ENCODE measurements at regions not wholly inside any gene's neighbourhood (a gene's known extent, or its start where the extent isn't known, plus 50 kb on each side); places are given as distances from the start of the nearest gene placed in this dataset.
"Not testable (repeated sequence)": the region's sequence is repeated elsewhere in the genome, so short reads cannot be mapped to it uniquely, and the experiment has no call there.

DNA sequence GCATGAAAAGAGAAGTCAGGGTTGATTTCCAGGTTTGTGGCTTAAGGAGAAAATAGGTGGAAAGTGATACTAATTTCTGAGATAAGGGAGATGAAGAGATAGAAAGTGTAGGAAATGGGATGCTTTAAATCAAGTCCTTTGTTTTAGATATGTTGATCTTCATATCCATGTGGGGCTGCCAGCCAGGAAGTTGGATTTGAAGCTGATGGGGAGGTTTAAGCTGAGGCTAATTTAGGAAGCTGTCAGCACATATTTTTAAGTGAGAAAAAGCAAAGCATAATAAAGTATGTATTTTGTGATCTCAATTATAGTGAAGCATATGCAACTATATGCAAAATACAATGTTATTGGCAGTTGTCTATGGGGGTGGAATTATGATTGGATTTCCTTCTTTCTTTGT, 428.4 kb downstream of the CSNK1G3 start:
- no peak for DNase-seq (ENCODE audit: low read depth)

DNA sequence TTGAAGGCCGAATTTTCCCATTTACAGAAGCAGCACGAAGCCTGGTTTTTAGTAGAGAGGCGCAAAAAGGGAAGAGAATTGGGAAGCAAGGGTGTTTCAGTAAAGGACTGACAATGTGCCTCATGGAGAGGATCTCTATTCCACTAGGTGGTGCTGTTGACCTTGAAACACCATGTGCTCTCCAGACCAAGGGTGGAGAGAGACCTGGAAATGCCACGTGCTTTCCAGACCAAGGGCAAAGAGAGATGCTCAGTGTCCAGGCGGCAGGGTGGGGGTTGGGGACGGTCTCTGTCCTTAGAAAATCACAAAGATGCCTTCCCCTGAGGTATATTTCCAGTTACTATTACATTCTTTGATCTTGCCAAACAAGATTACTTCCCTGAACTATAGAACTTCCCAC, 425.3 kb downstream of the CSNK1G3 start:
- no peak for DNase-seq (ENCODE audit: low read depth)

DNA sequence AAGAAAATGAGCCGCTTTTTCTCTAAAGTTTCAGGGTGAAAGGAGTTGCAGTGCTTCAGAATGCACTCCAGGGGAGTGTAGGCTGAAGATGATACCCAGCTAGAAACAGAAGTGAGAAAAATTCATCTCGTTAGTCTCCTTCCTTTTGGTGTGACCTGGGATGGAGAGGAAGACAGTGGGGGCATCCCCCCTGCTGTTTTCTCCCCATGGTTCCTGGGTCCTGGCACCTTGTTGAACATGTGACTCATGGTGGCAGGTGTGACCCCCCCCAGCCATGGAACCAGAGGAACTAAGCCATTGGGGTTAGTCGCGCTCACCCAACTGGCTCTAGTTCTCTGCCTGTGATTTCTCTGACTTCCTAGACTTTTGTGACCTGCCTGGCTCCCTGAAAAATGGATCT, 424.6 kb downstream of the CSNK1G3 start:
- no peak for DNase-seq (ENCODE audit: low read depth)

DNA sequence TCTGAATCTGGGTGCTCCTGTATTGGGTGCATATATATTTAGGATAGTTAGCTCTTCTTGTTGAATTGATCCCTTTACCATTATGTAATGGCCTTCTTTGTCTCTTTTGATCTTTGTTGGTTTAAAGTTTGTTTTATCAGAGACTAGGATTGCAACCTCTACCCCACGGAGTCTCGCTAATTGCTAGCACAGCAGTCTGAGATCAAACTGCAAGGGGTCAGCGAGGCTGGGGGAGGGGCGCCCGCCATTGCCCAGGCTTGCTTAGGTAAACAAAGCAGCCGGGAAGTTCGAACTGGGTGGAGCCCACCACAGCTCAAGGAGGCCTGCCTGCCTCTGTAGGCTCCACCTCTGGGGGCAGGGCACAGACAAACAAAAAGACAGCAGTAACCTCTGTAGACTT, 421.8 kb downstream of the CSNK1G3 start:
- not testable (repeated sequence) for DNase-seq (ENCODE audit: low read depth)

DNA sequence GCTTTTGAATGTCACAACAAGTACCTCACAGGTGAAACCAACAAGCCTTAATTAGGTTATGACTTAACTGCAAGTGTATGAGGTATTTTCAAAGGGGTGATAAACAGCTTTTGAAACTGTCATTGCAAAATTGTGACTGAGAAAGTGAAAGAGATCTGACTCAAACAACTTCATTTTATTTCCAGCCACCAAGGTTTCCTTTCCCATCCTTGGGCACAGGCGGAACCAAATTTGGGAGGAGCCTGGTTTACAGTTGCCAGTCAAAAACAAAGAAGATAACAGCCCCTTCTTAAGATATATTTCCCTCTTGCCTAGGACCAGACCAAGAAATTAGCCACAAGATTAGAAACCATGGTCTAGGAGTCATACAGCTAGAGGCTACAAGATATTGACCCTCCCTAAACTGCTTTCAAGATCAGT, 417.1 kb downstream of the CSNK1G3 start:
- no peak for DNase-seq (ENCODE audit: low read depth)

DNA sequence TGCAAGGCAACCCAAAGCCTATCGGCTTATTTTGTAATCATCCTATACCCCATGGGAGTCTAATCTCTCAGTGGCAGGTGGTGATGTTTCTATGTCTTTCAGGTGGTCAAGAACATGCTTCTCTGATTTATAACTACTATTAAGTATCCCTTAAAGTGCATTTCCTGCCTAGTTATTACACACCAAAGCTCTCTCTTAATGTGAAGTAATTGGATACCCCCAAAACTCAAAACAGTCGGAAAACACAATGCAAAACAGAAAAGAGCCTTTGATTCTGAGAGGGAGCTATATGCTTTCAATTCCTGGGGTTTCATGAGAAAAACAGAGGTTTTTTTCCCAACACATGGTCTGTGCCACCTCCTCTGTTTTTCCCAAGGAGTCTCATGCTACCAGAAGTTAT, 416.4 kb downstream of the CSNK1G3 start:
- no peak for DNase-seq (ENCODE audit: low read depth)

DNA sequence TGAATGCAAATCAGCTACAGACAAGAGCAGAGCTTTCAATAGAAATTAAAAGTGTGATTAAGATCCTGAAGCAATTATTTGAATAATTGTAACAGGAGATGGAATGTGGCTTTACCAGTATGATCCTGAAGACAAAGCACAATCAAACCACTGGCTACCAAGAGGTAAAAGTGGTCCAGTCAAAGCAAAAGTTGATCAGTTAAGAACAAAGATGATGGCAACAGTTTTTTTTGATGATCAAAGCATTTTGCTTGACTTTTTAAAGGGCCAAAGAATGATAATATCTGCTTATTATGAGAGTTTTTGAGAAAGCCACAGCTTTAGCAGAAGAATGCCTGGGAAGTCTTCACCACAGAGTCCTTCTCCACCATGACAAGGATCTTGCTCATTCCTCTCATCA, 409.2 kb downstream of the CSNK1G3 start:
- no peak for DNase-seq (ENCODE audit: low read depth)

DNA sequence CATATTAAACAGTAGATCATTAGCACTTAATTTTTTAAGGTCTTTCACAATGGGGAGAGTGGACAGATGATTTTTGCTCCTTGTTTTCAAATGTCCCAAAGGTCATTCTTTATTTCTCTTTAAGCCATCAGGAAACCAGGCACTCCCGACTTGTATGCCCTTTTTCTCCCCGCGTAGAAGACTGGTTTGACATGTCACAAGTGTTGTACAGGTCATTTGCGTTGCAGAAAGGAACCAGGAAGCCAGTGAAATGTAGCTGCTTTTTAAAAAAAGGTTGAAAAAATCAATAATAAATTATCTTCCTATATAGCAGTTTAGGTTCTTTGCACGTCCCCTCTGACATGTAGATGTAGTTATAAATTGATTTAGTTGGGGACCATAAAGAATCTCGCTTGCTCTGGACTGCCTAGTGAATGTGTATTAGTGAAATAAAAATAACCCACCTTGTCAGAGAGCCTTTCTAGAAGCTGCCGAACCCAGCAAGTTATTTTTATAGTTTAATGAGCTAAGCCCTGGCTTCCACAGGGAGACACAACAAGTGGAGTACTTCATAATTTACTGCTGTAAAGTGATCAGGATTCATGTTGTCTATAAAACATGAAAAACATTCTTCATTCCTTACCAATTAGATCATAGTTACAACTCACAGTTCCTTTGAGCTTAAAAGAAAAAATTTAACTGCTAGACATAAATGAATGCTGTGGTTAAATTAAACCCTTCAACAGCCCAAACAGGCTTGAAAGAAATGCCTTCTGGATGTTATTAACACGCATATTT, 404.6 kb downstream of the CSNK1G3 start:
- DNase-seq (ENCODE audit: low read depth) = no peak

DNA sequence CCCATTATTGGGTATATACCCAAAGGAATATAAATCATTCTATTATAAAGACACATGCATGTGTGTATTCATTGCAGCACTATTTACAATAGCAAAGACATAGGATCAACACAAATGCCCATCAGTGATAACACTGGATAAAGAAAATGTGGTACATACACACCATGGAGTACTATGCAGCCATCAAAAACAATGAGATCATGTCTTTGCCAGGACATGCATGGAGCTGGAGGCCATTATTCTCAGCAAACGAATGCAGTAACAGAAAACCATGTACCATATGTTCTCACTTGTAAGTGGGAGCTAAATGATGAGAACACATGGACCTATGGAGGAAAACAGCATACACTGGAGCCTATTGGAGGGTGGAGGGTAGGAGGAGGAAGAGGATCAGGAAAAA, 402.4 kb downstream of the CSNK1G3 start:
- no peak for DNase-seq (ENCODE audit: low read depth)

DNA sequence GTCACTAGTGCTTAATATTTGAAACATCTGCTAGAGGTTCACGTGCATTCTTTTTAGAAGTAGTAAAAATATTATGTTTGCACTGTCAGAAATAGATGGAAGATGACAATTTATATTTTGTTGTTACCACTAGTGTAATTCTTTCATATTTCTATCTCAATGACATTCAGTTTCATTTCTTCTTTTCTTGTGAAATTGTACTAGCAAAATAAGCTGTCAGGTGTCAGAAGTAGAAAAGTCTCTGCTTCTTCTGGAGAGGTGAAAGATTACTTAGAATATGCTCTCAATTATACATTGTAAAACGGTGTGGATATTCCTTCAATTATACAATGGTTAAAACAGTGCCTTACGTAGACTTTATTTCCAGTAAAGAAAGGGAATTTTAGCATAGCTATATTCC, 395.4 kb downstream of the CSNK1G3 start:
- no peak for DNase-seq (ENCODE audit: low read depth)

DNA sequence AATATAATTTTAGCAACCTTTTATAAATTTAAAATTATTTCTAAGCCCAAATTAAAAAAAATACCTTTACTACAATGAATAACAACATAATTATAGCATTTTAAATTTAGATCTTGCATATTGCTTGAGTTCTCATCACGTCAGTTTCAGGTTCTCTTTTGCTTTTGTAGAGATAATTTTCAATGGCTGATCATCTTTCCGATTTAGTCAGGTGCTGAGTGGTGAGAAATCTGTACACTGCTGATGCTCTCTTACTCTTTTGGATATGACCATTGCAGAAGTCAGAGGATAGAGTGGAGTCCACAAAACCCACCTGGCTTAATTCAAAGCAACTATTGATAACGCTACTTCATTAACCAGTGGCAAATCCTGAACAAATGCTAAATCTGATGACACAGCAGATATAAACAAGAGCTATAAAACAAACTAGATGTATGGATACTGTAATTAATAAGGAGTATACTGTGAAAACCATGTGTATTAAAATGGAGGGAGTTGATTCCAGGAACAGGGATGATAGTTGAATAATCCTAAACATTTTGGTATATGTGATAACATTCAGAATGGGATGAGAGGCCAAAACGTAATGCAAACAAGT, 394.8 kb downstream of the CSNK1G3 start:
- no peak for DNase-seq (ENCODE audit: low read depth)

DNA sequence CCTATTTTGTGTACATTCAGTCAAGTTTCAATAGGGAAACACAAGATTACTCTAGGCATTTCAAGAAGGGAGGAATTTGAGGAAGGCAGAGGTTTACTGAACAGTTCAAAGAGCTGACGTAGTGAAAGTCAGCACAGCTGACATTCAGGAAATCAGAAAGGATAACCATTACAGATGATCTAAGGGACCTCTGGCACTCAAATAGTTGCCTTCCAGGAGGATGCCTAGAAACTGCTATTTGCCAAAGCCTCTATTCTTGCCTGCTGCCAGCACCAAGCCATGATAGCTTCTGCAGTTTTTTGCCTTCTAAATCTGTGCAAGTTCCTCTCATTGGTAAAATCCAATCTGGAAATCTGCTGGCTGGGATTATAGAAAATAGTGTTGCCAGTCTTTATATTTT, 373.1 kb downstream of the CSNK1G3 start:
- DNase-seq (ENCODE audit: low read depth) = no peak

DNA sequence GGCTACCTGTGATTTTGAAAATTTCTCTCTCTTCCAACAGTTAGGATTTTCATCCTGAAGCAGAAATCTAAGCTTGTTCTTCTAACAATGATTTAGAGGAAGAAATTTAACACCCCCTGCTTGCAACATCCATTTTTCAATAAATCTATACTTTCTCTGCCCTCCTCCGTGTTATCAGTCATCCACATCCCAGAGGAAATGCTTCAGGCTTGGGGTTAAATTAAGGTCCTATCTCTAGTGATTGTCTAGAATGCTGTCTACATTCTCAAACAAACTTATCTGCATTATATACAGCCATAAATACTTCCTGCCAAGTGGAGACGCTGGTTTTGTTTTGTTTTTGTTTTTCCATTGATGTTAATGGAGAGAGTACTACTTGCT, 371.0 kb downstream of the CSNK1G3 start:
- no peak for DNase-seq (ENCODE audit: low read depth)

DNA sequence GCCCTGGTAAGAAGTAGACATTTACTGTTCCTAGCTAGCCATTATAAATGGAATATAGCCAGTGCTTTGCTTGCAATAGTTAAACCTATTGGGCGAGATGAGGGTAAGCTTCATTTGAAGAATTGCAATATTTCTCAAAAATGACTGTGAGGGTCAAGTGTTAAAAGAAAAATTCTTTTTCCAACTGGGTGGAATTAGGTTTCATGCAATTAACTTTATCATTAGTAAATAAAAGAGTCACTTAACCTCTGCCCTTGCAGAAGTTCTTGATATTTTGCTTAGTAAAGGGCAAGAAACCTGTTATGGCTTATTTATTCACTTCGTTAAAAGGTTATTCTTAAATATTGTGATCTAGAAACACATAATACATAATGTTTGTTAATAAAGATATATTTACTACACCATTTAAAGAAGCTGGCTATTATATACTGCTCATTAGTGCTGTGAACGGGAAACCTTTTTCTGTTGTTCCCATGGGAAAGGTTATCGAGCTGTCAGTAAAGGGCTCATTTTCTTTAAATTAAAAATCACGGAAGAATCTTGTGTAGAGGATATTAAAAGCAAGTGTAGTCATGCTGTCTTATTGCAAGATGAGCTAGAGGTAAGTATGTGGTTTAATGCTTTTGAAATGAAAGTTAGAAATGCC, 370.5 kb downstream of the CSNK1G3 start:
- DNase-seq (ENCODE audit: low read depth) = no peak

DNA sequence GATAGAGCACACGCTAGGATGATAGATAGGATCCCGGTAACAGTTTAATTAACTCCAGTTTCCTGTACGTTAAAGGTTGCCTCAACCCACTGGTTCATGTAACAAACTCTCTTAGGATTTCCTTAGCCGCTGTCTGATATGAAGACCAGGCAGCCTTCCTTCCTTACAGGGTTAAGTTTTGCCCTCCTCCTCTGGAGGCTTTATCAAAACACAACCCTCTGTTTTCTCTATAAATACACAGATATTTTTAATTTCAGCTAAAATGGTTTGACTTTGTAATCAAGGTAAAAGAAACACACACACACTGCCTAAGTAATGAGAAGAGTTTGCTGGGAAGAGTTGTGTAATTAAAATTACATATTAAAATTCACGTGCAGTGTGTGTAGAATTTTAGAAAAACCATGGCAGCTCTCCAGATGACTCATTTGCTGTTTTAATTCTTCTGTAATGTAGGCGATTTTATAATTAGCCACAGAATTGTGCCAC, 369.8 kb downstream of the CSNK1G3 start:
- DNase-seq (ENCODE audit: low read depth) = no peak

DNA sequence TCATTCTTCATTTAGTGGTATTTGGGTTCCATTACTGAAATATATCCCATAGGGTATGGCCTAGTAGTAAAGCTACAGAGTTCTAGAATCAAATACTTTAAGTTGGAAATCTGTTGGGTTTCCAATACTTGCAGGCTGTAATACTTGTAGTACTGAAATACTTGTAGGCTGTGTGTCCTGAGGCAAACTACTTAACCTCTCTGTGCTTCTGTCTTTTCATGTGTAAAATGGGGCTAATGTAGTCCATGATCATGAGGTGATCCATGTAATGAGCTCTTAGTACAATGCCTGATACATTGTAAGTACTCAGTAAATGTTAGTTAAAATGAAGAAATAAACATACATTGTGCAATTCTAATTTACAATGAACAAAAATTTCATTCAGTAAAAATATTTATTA, 368.9 kb downstream of the CSNK1G3 start:
- no peak for DNase-seq (ENCODE audit: low read depth)

DNA sequence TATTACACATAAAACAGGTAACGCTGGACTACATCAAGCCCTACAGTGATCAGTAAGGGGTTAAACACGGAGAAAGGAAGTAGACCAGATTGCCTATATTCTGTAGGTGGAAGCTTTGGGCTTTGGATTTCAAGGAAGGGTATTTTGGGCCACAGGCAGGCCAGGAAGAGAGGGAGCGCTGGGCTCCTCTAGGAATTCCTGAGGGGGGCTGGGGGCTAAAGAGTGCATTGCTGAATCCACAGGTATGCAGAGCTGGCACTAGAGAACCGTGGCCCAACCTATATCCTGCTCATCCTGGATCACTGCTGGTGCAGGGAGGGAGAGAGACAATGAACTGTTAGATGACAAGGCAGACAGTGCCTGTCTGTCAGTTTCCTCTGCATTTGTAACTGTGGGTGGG, 367.1 kb downstream of the CSNK1G3 start:
- DNase-seq (ENCODE audit: low read depth) = no peak

DNA sequence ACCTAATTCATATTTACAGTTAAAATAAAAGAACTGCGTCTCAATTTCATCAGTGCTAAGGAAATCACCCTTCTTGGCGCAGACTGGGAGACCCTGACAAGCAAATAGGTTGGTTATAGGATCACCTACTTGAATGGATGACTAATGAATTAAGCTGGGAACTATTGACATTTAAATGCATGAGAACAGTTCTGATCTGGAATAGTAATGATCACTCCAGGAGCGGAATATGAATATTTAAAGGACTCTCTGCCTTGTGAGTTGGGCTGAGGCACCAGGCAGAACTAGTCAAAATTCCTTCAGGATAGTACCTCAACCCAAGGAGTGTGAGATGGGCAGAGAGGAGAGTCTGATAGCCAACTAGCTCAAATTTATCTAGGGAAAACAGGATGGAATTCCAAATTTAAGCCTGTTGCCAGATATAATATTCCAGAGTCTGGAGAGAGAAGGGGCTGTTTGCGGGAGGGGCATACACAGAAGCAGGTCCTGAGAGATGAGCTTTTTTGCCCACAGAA, 364.4 kb downstream of the CSNK1G3 start:
- DNase-seq (ENCODE audit: low read depth) = no peak

DNA sequence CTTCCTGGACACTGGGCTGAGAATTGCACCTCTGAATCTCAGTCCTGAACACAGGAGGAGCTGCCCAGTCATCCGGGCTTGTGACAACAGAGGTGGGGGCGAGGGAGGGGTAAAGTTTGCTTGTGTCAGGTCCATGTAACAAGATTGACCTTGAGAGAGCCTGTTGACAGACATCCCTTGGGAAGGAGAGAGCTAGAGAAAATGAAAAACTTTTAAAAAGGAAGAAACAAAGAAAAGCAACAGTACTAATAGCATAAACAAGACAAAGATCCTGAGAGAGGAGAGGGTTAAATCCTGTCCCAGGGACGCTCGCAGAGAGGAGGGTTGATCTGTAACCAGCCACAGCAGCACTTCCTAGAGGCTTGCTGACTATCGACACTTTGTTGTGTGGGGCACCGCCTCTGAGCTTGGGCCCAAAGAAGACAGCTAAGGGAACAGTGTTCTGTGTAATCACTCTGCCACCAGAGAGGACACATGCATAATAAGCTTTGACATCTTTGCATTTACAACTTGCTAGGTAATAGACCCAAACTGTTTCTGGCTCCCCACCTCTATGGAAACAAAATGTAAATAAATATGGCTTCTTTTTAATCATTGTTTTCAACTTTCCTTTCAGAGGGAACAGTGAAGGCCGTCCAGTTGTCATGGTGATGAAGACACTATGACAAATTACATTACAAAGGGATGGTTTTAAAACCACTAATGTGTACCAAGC, 363.7 kb downstream of the CSNK1G3 start:
- DNase-seq (ENCODE audit: low read depth) = no peak

DNA sequence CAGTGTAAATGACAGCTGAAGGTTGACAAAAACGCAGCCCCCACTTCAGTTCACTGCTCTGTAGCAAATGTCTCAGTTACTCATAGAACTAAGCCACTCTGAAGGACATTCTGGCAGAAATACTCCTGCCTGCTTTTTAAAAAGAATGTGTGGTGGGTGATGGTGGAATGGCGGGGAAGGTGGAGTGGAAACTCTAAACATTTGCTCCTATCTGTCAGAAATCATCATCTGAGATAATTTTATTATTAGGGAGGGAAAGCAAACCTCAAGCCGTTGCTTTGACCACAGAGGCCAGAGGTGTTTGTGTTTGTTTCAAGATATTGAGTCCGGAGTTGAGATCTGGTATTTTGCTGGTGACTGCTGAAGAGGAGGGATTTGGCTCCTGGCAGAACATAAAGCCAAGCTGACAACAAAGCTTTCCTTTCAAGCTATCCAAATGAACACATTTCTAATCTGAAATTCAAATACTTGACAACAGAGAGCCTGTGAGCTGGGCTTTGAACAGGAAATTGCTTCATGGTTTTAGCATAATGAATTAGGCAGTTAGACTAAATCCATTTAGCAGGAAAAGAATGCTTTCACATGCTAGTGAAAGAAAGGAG, 362.7 kb downstream of the CSNK1G3 start:
- no peak for DNase-seq (ENCODE audit: low read depth)

DNA sequence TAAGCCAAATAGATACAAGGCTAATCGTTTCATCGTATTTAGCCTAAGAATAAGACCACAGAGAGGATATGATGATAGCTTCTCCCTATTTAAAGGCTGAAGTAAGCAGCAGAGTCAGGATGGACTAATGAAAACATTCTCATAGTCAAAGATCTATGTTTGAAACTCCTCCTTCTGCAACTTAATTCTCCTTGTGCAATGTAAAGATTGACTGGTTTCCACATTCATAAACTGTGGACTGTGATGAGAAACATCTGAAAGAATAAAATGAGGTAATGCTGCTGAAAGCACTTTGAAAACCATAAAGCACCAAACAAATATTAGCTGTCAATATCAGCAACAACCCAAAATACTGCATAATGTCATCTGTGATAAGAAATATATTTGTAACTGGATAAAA, 361.9 kb downstream of the CSNK1G3 start:
- DNase-seq (ENCODE audit: low read depth) = no peak

DNA sequence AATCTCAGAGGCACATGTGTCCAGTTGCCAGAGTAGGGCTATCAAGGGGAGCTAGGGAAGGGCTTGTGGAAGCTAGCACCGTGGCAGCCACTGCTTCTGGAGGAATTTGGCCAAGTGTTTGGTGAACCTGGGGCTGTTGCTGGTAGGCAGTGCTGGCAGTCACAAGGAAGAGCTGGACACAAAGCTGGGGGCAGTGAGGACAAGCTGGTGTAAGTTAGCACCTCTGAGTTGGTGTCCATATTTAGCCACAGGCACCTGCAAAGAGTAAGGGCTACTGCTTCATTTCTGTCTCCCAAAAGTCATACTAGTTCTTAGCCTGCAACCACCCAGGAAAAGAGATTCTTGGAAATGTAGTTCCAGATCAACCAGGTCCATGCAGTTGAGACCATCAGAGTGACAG, 359.4 kb downstream of the CSNK1G3 start:
- no peak for DNase-seq (ENCODE audit: low read depth)

Measured in activated T-cell treated with anti-CD3 and anti-CD28 coated beads for 1 hour (primary cell).